Panc1 (cell line): ENCODE measurements at regions not wholly inside any gene's neighbourhood (a gene's known extent, or its start where the extent isn't known, plus 50 kb on each side); places are given as distances from the start of the nearest gene placed in this dataset.

Experiments
- CTCF ChIP-seq: fragments of 450-650 bp; IDR thresholded peaks from 2 replicates; pipeline ENCODE4 v1.5.1; 2017; ENCODE audit warnings: mild to moderate bottlenecking
- POLR2AphosphoS5 ChIP-seq: IDR thresholded peaks from 2 replicates; pipeline ENCODE4 v1.6.1; 2012; ENCODE audit warnings: mild to moderate bottlenecking, low read depth, low read length, moderate library complexity
- REST ChIP-seq, 2 experiments: IDR thresholded peaks; 2 replicates each; pipeline ENCODE4 v1.6.1; 2011 to 2012; ENCODE audit warnings: low read depth in 2 of 2, control low read depth in 1 of 2, low read length in 1 of 2, mild to moderate bottlenecking in 1 of 2, moderate library complexity in 1 of 2; ENCODE audit not compliant: insufficient read depth in 1 of 2
- SIN3A ChIP-seq: IDR thresholded peaks from 2 replicates; pipeline ENCODE4 v1.6.1; 2012; ENCODE audit warnings: low read depth, mild to moderate bottlenecking, low read length, moderate library complexity, borderline replicate concordance; ENCODE audit not compliant: insufficient read depth
- TCF7L2 ChIP-seq: IDR thresholded peaks from 2 replicates; pipeline ENCODE4 v1.6.1; 2011; ENCODE audit warnings: mild to moderate bottlenecking, low read depth, low read length, inconsistent platforms

- TF ChIP-seq CTCF (no peak), SIN3A (no peak), POLR2AphosphoS5 (no peak), REST (IDR thresholded peaks at IDR 0.05; ENCODE audit: insufficient read depth in 1 of 2, low read depth in 2 of 2, low read length in 1 of 2) (no peak), TCF7L2 (no peak)
Measured at GRCh38 chr11:43548916-43549315, 131.6 kb upstream of the HSD17B12 start.
